HepG2 (cell line): ENCODE measurements at regions not wholly inside any gene's neighbourhood (a gene's known extent, or its start where the extent isn't known, plus 50 kb on each side); places are given as distances from the start of the nearest gene placed in this dataset.
A peak's percentile ranks its signal among the peaks of the same experiment; 100 is the strongest.

Experiments used
- ATAC-seq: fragments of 200-7000 bp; cut with Tn5 transposase; 3 replicates; pipeline ENCODE4 v1.9.1; 2020; ENCODE audit warnings: mild to moderate bottlenecking, moderate library complexity
- BruUV-seq: library from RNA; stranded (reverse); fragments of 400-500 nt; replicated peaks from 2 replicates; lab custom pipeline; 2021; lab: Mats Ljungman, UMichigan
- CTCF ChIA-PET: fragments of 300-600 bp; formaldehyde crosslinking; extraction: SDS; loops from one replicate; lab custom pipeline; 2021; ENCODE audit warnings: low total read pairs, inconsistent platforms, low intra/inter-chr PET ratio; lab: Yijun Ruan, JAX
- POLR2A ChIA-PET: fragments of 350-600 bp; sonication (Branson Sonifier 250); formaldehyde crosslinking; loops from one replicate; lab custom pipeline; 2020; ENCODE audit warnings: antibody characterized with exemption, inconsistent platforms; lab: Yijun Ruan, JAX
- DNase-seq: peaks from one replicate; pipeline ENCODE4 v3.0.0-alpha.2; 2015; ENCODE audit warnings: low spot score
- FAIRE-seq: peaks from 3 replicates; lab custom pipeline; 2011; peaks lifted over from hg19 to GRCh38; lab: Jason Lieb, UNC
- H2AFZ ChIP-seq: one replicate; pipeline ENCODE4 v1.6.1; 2011; ENCODE audit warnings: low read length, inconsistent platforms
- H3K27ac ChIP-seq: fragments of 300-600 bp; 3 replicates; pipeline ENCODE4 v1.8.0; 2011; ENCODE audit warnings: mixed run types, mild to moderate bottlenecking, mixed read lengths, low read length, inconsistent platforms; ENCODE audit not compliant: insufficient read depth; ENCODE audit errors: extremely low read length
- H3K27me3 ChIP-seq, 2 experiments: fragments of 200-600 bp in 1 of 2; 2 replicates in 1 of 2; 3 replicates in 1 of 2; pipeline versions ENCODE4 v1.6.0 to v1.8.0; 2011; ENCODE audit warnings: low read length in 2 of 2, mild to moderate bottlenecking in 2 of 2, moderate library complexity in 2 of 2, inconsistent platforms in 1 of 2; ENCODE audit not compliant: insufficient read depth in 2 of 2, control insufficient read depth in 1 of 2
- H3K36me3 ChIP-seq, 2 experiments: fragments of 200-600 bp in 1 of 2; replicated peaks in 1 of 2; 2 replicates in 1 of 2; 3 replicates in 1 of 2; pipeline versions ENCODE4 v1.5.1 to v1.8.0; 2011; ENCODE audit warnings: low read length in 2 of 2, inconsistent platforms in 1 of 2; ENCODE audit not compliant: insufficient read depth in 2 of 2, control insufficient read depth in 1 of 2
- H3K4me1 ChIP-seq: 2 replicates; pipeline ENCODE4 v1.5.1; 2012; ENCODE audit warnings: low read length, inconsistent platforms; ENCODE audit not compliant: insufficient read depth
- H3K4me2 ChIP-seq: 2 replicates; pipeline ENCODE4 v1.6.0; 2011; ENCODE audit warnings: low read depth, low read length, inconsistent platforms
- H3K4me3 ChIP-seq, 3 experiments: fragments of 200-600 bp in 1 of 3; sonication (generic), shearing (Covaris generic) in 1 of 3; replicated peaks in 1 of 3; 2 replicates each; pipeline ENCODE4 v1.5.1; 2011 to 2016; ENCODE audit warnings: low read length in 3 of 3, inconsistent platforms in 2 of 3, low read depth in 2 of 3, mild to moderate bottlenecking in 2 of 3, control low read depth in 1 of 3, mixed read lengths in 1 of 3; ENCODE audit not compliant: insufficient read depth in 1 of 3
- H3K79me2 ChIP-seq: one replicate; pipeline ENCODE4 v1.6.1; 2011; ENCODE audit warnings: low read length, inconsistent platforms; ENCODE audit not compliant: insufficient read depth
- H3K9ac ChIP-seq: 2 replicates; pipeline ENCODE4 v1.6.0; 2011; ENCODE audit warnings: mild to moderate bottlenecking, low read depth, low read length, inconsistent platforms; ENCODE audit not compliant: insufficient read depth
- H3K9me3 ChIP-seq: 2 replicates; pipeline ENCODE4 v1.5.1; 2012; ENCODE audit warnings: mild to moderate bottlenecking, low read length
- H4K20me1 ChIP-seq: 2 replicates; pipeline ENCODE4 v1.6.0; 2011; ENCODE audit warnings: inconsistent platforms, mild to moderate bottlenecking, low read length, moderate library complexity; ENCODE audit not compliant: insufficient read depth
- ARNTL ChIP-seq: sonication (generic); formaldehyde crosslinking; IDR thresholded peaks from 2 replicates; pipeline ENCODE4 v1.4.0; 2020; ENCODE audit warnings: mild to moderate bottlenecking, missing genetic modification reagents
- CHCHD3 ChIP-seq: sonication (generic); formaldehyde crosslinking; IDR thresholded peaks from 2 replicates; pipeline ENCODE4 v1.8.0; 2022; ENCODE audit warnings: mild to moderate bottlenecking, missing genetic modification reagents, moderate library complexity
- ELF3 ChIP-seq: IDR thresholded peaks from 2 replicates; pipeline ENCODE4 v1.6.1; 2016; ENCODE audit warnings: missing genetic modification reagents, missing compliant biosample characterization
- GATAD2A ChIP-seq: IDR thresholded peaks from 2 replicates; pipeline ENCODE4 v1.6.1; 2016
- MAFF ChIP-seq: IDR thresholded peaks from 2 replicates; pipeline ENCODE4 v1.6.1; 2011; ENCODE audit warnings: low read depth, low read length, improper control_type of control experiment
- MAFK ChIP-seq, 2 experiments: IDR thresholded peaks in 1 of 2; conservative IDR thresholded peaks in 1 of 2; 2 replicates each; pipeline ENCODE4 v1.6.1; 2011; ENCODE audit warnings: improper control_type of control experiment in 2 of 2, low read length in 2 of 2
- PHF5A ChIP-seq: IDR thresholded peaks from one replicate; pipeline ENCODE4 v1.6.1; 2018; ENCODE audit warnings: low read depth, missing genetic modification reagents; ENCODE audit not compliant: unreplicated experiment
- TBP ChIP-seq: sonication (generic); formaldehyde crosslinking; IDR thresholded peaks from 2 replicates; pipeline ENCODE4 v1.5.0; 2020; ENCODE audit warnings: missing genetic modification reagents
- TEAD2 ChIP-seq: sonication (generic); formaldehyde crosslinking; IDR thresholded peaks from 2 replicates; pipeline ENCODE4 v1.9.0; 2021; ENCODE audit warnings: missing genetic modification reagents
- U2AF1 ChIP-seq: fragments of 200-400 bp; formaldehyde crosslinking; optimal IDR thresholded peaks from 2 replicates; pipeline ENCODE3; 2017; ENCODE audit warnings: mild to moderate bottlenecking, low read depth, low read length
- ZNF251 ChIP-seq: sonication (generic); formaldehyde crosslinking; IDR thresholded peaks from 2 replicates; pipeline ENCODE4 v1.9.0; 2021; ENCODE audit warnings: mild to moderate bottlenecking, missing genetic modification reagents
- ZNF318 ChIP-seq: sonication (generic); formaldehyde crosslinking; IDR thresholded peaks from 2 replicates; pipeline ENCODE4 v1.4.0; 2020; ENCODE audit warnings: mild to moderate bottlenecking, missing genetic modification reagents
- ZSCAN29 ChIP-seq: sonication (generic); formaldehyde crosslinking; conservative IDR thresholded peaks from 2 replicates; pipeline ENCODE4 v1.4.0; 2020; ENCODE audit warnings: mild to moderate bottlenecking, missing genetic modification reagents
- whole genome bisulfite sequencing: methylation state at CpG from one replicate; pipeline ENCODE4 v1.1.6; 2017; ENCODE audit warnings: low lambda C conversion rate; 5-methylcytosine and 5-hydroxymethylcytosine counted together
- in situ Hi-C: cut with HindIII; loops from 2 replicates; pipeline ENCODE4 v1.10.0; 2017; ENCODE audit warnings: low pct_unique_long_range_greater_than_20kb; ENCODE audit not compliant: extremely low pct_ligation_motif_present
- intact Hi-C: fragments of 100-400 bp; cut with micrococcal nuclease; formaldehyde crosslinking; loops from one replicate; pipeline ENCODE4 v1.10.0; 2022; ENCODE audit not compliant: unreplicated experiment
- TF ChIP-seq, protein P1 (sequence below): sonication (generic); formaldehyde crosslinking; IDR thresholded peaks from 2 replicates; pipeline ENCODE4 v1.5.0; 2020; ENCODE audit warnings: missing genetic modification reagents
- TF ChIP-seq, protein P2 (sequence below): sonication (generic); formaldehyde crosslinking; IDR thresholded peaks from 2 replicates; pipeline ENCODE4 v1.4.0; 2020; ENCODE audit warnings: mild to moderate bottlenecking, missing genetic modification reagents

- Histone ChIP-seq H3K36me3 (no peaks in the 10 kb centered on the region), H3K4me3 (no peak overlapping the region), H3K79me2 (no peaks in the 10 kb centered on the region)
- TF ChIP-seq, protein P1, sequence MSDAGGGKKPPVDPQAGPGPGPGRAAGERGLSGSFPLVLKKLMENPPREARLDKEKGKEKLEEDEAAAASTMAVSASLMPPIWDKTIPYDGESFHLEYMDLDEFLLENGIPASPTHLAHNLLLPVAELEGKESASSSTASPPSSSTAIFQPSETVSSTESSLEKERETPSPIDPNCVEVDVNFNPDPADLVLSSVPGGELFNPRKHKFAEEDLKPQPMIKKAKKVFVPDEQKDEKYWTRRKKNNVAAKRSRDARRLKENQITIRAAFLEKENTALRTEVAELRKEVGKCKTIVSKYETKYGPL (CRISPR knock-in tag): no peak
- no peak for TF ChIP-seq ZSCAN29 (CRISPR knock-in tag)
- TF ChIP-seq MAFF: peak; percentile 25; the same call in 1 of the 2 replicates
- TF ChIP-seq TBP (CRISPR knock-in tag): no peak
- TF ChIP-seq ZNF318 (CRISPR knock-in tag): no peak
- no peak for TF ChIP-seq ARNTL (CRISPR knock-in tag)
- TF ChIP-seq PHF5A (CRISPR knock-in tag): no peak
- TF ChIP-seq ELF3 (CRISPR knock-in tag): no peak
- TF ChIP-seq, protein P2, sequence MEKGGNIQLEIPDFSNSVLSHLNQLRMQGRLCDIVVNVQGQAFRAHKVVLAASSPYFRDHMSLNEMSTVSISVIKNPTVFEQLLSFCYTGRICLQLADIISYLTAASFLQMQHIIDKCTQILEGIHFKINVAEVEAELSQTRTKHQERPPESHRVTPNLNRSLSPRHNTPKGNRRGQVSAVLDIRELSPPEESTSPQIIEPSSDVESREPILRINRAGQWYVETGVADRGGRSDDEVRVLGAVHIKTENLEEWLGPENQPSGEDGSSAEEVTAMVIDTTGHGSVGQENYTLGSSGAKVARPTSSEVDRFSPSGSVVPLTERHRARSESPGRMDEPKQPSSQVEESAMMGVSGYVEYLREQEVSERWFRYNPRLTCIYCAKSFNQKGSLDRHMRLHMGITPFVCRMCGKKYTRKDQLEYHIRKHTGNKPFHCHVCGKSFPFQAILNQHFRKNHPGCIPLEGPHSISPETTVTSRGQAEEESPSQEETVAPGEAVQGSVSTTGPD (CRISPR knock-in tag): no peak
- no peak for TF ChIP-seq GATAD2A (CRISPR knock-in tag)
- no peak for TF ChIP-seq U2AF1
- peak; percentile 14 to 49; a peak in 3 of 4 replicates for TF ChIP-seq MAFK (conservative IDR thresholded peaks at IDR 0.05 in 1 of 2, IDR thresholded peaks at IDR 0.05 in 1 of 2; ENCODE audit: low read length in 2 of 2)
- TF ChIP-seq CHCHD3 (CRISPR knock-in tag): no peak
- no peak for TF ChIP-seq TEAD2 (CRISPR knock-in tag)
- no peak for TF ChIP-seq ZNF251 (CRISPR knock-in tag)
- TF ChIP-seq, all 625 proteins: peak for 2
- no peaks in the 10 kb centered on the region for H3K4me1 ChIP-seq
- under 1% methylated on average over 3 of the region's 3 CpGs for WGBS
- no TSS peak for BruUV-seq
- FAIRE-seq (no peak), ATAC-seq (no peak), DNase-seq (no peak)
- H3K9ac ChIP-seq: no peak overlapping the region
- ChIA-PET CTCF (no interaction called here), POLR2A (no interaction called here)
- no peak overlapping the region for H2AFZ ChIP-seq
- no peaks in the 10 kb centered on the region for H3K27me3 ChIP-seq
- H3K9me3 ChIP-seq: no peaks in the 10 kb centered on the region
- in situ Hi-C loops: no loop called here
- no peaks in the 10 kb centered on the region for H4K20me1 ChIP-seq
- intact Hi-C loops: no loop called here
- H3K4me2 ChIP-seq: no peak overlapping the region
- H3K27ac ChIP-seq: no peak overlapping the region
These were observed 455.6 kb upstream of the FZD8 start for GRCh38 chr10:36097696-36098095.
